ENCODE measurements at regions not wholly inside any gene's neighbourhood (a gene's known extent, or its start where the extent isn't known, plus 50 kb on each side); places are given as distances from the start of the nearest gene placed in this dataset.
A peak's percentile ranks its signal among the peaks of the same experiment; 100 is the strongest.

DNA sequence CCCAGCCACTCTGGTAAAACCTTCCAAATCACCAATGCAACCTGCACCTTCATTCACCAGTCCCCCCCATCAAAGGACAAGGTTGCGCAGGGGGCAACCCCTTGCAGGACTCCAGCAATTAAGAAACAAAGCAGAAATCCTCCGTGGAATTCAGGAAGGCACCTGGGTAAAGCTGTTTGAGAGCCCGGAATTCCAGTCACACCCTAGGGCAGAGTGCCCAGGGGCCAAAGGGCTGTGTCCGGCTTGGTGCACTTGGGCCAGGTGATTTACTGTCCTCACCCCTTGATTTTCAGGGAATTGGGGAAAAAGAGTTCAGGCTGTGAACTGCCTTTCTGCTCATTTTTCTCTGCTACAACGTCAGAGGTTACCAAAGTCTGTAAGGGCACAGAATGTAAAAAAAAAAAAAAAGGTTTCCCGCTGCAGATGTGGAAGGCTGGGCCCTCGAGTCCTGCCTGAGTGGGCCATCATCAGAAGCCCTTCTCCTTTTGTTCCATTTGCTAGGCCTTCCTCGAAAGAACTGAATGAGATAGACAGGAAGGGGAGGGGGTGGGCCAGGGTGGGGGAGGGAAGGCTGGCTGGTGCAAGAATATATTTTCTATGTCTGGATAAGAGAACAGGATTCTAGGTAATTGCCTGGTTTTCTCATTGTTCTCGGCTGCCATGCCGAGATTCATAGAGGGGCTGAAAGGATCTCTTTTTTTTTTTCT lies 266.5 kb upstream of the PSMD7 start:
- FAIRE-seq, result no peak

DNA sequence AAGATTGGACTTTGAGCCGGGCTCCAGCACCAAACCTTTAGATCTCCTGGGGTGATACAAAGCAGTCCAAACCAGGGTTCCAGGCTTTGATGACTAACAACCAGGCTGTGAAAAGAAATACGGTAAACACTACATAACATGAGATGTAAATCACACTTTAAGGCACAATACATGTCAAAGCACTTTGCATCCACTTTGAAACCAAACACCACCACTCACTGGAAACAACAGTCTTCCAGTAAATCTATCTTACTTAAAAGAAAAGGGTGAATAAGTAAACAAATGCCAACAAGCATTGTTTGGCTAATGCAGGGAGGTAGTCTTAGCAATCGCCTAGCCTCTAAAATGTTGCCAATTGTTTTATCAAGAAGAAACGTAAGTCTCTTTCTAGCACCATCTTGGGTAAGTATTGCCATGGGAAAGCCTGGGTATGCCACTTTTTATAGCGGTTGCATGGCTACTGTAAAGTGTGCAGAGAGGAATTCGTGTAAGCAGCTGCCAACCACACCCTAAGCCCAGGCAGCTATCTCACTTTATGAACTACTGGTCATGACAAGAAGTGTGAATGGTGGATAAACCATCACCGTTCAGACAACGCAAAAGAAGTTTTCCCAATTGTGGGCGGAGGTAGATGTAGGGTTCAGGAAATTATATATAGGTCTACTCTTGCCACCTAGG lies 267.4 kb upstream of the PSMD7 start:
- no peak for FAIRE-seq

DNA sequence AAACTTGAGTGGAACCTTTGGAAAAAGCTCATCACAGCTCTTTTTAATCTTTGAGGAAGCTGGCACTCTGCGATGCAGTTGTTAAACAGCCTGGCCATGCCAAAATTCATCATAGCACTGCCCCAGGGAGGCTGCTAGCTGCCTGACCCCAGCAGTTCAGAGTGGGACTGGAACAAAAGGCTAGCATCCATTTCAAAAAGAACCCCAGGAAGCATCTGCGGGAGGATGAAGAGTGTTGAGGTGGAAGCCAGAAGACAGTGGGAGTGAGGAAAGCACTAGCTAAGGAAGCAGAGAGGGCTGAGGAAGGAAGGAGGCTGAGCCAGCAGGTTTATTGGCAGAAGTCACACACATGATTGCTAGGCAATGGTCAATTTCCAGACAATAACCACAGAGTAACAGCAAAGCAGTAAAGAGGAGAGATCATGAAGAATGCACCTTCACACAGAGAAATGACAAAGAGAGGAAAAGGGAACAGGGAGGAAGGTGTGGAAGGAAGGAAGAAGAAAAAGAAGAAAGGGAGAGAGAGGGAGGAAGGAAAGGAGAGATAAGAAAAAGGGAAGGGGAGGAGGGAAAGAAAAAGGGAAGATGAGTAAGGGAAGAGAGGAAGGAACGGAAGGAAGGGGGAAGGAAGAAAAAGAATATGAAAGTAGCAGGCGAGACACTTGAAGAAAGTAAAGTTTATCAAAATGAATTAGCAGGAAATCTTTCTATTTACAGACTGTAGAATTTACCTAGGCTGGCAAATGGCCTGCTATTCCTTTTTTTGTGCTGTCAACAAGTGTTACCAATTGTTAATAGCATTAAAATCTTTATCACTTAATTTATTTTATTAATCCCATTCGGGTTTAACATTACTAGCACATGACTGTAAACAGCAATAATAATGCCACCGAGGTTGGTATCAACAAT lies 270.0 kb upstream of the PSMD7 start:
- FAIRE-seq, result no peak

DNA sequence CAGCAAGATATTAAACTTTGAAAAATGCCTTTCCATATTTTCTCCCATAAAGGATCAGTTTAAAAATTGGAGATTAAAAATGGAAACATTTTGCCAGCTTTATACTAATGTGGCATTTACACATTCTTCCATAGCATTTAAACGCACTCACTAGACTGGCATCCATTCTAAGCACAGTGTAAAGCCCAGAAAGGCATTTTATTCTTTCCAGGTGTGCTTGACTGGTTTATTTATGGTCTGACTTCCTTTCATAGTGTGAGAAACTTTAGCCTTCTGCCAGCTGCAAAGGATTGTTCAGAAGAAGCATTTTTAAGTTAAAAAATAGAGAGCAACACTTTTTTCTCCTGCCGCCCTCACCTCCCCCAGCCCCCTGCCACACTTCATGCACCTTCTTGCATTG lies 271.7 kb upstream of the PSMD7 start:
- no peak for FAIRE-seq

DNA sequence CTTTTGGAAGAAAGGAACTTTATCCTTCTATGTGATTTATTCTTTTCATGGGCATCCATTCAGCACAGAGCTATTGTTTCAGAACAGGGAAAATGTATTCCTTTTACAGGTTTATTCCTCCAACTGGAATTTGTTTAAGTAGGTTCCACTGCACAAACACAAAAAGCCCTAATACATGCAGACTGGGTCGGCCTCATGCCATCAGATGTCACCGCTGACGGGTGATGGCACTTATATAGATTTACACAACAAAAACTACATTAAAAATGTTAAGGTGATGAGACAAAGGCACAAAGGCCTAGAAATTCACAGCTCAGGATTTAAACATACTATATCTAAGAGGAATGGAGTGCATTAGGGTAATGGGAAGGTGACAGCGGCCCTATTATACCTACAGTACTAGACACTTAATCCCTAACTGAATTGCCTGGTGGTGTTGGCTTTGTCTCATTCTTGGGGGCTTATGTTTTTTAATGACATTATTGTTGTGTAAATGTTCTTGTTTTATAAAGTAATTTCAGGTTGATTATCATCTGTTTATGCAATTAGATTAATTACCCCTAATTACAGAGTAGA lies 276.4 kb upstream of the PSMD7 start:
- FAIRE-seq, result no peak

DNA sequence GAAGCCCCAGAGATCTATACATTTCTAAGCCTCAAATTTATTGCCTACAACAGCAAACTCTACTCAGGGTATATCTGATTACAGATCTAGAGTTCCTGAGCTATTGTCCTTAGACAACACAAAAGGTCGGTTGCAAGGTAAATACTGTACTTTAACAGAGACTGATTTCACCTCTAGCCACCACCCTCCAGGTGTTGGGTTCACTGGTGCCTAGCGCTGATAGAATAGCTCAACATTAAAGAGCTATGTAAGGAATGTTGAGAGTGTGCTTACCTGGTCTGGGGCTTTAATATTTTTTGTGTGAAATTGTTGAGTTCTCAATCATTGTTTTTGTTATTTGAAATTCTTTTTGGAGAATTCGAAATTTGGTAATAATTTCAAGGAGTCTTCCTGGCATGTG lies 277.0 kb upstream of the PSMD7 start:
- no peak for FAIRE-seq

DNA sequence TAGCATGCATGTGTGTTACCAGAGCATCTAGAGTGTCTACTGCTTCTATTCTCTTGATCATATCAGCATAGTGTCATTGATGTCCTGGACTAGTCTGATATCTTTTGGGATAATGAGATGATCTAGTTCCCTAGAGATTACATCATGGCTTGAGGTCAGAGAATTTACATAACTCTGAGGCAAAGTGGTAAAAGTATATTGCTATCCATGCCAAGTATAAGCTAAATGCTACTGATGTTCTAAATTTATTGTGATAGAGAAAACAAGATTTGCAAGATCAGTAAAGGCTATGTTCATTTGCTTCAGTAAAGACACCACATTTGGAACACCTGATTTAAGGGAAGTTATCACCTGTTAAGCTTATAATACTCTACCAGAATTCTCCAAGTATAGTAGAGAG lies 280.7 kb upstream of the PSMD7 start:
- no peak for FAIRE-seq

DNA sequence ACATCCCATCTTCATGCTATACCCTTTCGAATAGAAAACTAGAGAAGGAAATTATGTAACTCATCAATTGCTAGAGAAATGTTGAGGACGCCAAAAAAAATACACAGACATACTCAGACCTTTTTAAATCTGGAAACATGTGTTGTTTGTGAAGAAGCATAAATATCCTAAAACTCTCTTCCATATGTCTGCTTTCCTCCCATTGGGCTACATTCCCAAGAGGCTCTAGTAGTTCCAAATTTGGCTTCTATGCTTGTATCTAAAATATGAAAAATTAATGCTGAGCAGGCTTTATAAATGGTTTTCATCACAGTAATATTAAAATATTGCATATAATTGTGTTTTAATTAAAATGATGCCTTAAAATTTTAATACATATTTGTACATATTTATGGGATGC lies 297.9 kb upstream of the PSMD7 start:
- FAIRE-seq, result no peak

DNA sequence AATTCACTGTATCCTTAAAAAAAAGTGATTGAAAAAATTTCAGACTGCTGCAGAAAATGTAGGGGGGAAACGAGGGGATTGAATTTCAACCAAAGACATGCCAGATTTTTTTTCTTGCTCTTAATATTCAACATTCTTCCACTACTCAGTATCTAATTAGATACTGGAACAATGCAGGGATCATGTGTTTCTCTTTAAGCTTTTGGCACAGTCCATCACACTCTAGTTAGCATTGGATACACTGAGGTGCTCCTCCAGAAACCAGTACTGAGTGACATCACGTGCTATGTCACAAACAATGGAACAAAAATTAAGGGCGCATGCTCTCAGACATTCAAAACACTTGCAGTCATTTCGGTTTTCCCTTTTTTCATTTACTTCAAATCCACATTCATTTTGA lies 298.6 kb upstream of the PSMD7 start:
- FAIRE-seq, result no peak

DNA sequence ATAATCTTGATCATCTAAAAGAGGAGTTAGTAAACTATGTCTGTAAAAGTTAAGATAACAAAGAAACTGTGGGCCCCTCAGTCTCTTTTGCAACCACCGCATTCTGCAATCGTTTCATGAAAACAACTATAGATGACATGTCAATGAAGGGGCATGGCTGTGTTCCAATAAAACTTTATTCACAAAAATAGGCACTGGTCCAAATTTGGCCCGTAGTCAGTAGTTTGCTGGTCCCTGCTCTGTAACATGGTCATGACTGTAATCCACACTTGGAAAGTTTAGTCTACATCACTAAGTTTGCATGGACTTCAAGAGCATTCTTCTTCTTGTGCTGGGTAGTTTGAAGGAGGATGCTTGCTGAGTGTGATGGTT lies 299.3 kb upstream of the PSMD7 start:
- no peak for FAIRE-seq

DNA sequence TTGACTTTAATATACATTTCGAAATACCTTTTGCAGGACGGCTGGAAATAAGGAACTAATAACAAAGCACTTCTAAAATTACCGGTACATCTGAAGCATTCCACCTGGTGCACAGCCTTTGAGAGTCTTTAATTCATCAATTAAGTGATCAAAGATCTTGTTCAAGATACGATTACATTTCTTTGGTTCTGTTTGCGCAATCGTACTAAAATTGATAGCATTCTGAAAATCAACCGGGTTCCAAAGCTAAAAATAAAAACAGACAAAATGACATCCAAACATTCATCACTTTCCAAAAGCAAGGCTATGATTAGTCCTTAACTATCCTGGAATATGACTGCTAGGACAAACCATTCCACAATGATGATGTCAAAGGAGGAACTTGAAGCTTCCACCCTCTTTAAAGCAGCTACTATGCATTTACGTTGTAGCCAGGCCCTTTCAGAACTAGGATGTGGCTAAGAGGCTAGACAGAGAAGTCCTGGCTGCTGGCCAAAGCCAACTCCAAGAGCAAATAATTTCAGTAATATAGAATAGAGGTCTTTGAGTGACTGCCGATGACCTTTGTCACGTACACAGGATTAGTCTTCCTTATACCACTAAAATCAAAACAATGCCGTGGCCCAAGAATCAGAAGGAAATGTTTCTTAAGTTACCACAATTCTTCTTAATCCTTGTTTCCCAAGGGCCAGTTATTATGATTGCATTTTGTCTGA lies 299.8 kb upstream of the PSMD7 start:
- no peak for FAIRE-seq

DNA sequence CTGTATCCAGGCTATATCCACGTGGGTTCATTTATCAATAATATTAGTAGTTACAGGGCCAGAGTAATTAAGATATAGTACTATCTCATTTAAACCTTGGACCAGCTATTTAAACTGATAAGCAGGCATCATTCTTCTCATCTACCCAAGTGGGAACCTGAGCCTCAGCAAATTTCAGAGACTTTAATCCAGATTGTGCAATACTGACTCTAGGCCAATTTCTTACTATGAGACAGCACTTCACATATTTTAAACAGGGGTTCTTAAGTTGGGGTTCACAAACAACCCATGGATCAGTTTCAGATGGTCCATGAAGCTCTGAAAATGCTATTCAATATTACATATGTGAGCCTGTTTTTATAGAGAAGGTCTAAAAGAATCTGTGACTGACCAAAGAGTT lies 302.7 kb upstream of the PSMD7 start:
- FAIRE-seq, result no peak

DNA sequence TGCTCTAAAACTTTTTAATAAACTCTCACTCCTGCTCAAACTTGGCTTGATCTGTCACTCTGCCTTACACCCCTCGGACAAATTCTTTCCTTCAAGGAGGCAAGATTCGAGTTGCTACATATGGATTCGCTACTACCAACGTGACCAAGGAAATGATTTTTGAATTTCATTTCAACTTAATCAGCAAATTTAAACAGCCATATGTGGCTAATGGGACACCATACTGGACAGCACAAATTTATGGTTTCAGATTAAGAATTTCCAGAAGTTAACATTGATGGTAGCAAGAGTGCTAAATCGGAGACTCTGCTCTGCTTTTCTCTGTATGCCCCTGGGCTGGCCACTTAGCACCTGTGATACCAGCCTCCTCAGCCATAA lies 318.2 kb upstream of the PSMD7 start:
- no peak for FAIRE-seq

DNA sequence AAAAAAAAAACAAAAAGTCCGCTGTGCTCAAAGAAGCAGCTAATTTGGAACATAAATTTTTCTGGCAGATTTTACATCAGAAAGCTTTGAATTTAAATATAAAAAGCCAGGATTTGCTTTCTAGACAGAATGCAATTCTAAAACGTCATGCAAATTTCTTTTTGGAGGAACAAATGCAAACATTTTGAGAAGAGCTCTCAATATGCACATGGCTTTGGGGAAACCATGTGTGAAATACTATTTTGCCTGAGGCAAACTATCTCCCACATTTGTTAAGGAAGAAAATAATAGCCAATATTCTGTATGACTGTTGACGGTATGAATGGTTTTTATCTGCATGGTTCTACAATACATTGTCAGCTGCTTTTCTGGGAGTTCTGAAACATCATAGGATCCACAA lies 320.0 kb upstream of the PSMD7 start:
- no peak for FAIRE-seq

DNA sequence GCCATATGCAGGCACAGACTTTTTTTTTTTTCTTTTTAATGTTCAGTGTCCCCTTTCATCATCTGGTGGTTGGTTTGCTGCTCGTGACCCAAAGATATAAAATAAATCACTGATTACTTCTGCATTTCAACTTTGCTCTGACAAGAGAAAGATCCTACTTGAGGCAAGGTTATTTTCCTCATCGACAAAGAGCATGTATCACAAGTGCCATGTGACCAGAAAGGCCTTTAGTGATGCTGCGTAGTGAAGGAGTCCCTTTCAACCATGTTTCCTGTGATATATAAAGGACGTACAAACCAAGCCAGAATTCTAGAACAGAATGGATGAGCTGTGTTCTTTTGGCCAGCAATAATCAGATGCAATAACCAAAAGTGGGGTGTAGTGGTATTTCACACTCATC lies 323.4 kb upstream of the PSMD7 start:
- FAIRE-seq, result no peak

DNA sequence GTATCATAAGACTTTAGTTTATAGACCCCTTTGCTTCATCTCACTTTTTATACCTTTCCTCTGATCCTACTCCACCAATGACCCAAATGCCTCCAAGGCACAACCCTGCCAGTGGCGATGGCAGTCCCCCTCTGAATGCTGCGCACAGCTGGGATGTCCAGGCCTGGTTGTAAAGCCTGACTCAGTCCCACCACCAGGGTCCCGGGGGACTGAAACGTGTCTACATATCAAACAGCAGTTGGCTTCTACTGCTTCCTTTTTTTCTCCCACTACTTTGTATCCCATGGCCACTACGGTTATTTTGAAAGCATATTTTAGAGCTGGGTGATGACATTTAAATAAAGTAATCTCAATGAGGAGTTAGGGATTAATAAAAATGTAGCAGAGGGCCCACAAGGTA lies 329.8 kb upstream of the PSMD7 start:
- FAIRE-seq, result no peak

DNA sequence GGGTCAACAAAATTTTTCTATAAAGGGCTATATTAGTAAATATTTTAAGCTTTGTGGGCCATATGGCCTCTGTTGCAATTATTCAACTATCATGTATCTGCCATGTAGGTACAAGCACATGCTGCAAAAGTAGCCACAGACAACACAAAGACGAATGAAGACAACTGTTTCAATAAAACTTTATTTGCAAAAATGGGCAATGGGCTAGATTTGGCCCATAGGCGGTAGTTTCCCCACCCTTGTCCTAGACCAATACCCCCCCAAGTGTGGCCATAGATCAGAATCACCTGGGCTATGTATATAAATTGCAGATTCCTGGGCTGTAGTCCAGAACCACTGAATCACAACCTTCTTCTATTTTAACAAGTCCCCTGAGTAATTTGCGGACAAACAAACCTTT lies 331.0 kb upstream of the PSMD7 start:
- FAIRE-seq, result no peak

DNA sequence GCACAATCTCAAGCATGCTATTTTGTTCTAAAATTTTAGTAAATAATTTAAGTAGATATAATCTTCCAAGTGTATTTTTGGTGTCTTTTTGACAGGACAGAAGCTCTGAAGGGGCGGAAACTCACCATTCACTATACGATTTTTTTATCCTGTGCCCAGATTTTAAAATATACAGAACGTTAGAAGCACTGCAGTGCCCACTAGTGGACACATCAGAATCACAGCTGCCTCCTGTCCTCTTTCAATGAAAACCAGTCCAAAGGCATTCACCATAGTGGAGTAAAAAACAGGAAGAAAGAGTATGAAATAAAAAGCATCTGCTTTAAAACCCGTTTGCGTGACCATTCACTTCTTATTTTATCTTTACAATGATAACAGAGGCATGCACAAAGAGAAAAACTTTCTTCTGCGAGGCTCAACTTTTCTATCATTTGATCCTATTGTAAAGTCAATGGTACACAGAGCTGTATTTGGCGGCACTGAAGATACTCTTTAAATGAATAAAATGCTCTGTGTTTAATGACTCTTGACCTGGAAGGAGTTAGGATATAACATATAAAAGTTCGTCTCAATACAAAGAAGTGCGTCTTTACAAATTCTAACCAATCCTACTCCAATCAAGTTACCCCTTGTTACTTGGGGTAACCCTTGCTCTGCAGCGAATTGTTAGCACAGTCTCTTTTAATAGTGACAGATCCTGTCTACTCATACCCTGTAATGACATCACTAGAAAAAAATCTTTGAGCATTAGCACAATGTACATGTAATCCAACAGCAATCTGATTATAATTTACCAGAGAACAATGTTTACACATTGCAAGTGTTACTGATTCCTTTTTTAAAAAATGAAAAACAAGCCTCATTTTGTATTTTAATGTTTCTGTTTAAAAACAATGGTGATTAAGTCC lies 339.8 kb upstream of the PSMD7 start:
- peak; percentile 93 for FAIRE-seq

DNA sequence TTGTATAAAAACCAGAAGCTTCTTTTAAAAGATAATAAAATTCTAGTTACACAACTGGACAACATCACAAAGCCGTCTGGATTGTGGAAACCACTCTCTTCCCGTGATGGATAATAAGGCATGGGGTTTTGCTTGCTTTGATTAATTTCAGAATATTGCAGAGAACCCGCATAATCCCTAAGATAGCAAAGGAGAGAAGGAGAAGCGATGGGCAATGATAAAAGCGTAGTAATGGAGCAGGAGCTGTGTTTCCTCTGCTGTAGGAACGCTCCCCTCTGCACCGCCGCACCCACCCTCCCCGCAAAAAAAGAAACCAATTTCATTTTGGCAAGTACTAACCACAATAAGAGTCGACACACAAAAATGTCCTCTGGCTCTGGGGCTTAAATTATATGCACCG lies 340.9 kb upstream of the PSMD7 start:
- no peak for FAIRE-seq

DNA sequence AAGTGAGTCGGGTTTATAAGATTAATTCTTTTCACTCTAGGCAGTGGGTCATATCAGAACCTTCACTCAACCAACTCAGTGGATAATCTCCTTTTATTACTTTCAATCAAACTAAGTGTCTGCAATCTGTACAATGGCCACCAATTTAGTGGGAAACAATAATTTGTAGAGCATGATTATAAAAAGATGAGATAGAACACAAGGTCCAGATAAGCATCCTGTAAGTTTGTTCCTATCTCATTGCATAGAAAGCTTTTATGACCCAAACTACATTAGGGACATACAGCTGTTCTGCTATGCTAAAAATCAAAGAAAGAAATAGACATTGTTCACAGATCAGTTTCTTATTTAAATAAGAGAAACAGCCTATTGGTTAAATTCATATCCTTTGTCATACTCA lies 341.4 kb upstream of the PSMD7 start:
- FAIRE-seq, result no peak

DNA sequence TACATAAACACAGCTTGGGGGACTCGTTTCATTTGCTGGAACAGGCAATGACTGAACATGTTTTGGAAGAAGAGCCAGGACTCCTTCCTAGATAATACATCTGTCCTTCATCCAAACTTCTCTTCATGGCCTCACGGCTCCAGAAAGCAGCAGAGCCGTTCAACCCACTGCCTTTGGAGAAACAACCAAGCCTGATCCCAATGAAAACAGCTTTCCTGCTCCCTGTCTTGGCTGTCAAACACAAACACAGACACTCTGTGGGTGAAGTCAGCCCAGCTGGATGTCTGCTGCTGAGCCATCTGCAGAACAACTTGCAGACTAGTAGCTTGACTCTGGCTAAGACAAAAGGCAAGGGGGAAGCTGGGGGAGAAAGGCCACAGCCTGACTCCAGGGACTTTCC lies 345.1 kb upstream of the PSMD7 start:
- no peak for FAIRE-seq
